A673 (cell line): ENCODE measurements at regions not wholly inside any gene's neighbourhood (a gene's known extent, or its start where the extent isn't known, plus 50 kb on each side); places are given as distances from the start of the nearest gene placed in this dataset.

Source experiments
- BruUV-seq: library from RNA; stranded (reverse); fragments of 400-500 nt; replicated peaks from 2 replicates; lab custom pipeline; 2021; lab: Mats Ljungman, UMichigan
- CTCF ChIA-PET: fragments of 300-600 bp; sonication (Branson Sonifier 250); formaldehyde crosslinking; loops from one replicate; lab custom pipeline; 2022; ENCODE audit warnings: antibody characterized with exemption; lab: Charles Lee
- POLR2A ChIA-PET: fragments of 300-600 bp; sonication (Branson Sonifier 250); formaldehyde crosslinking; loops from one replicate; lab custom pipeline; 2022; ENCODE audit warnings: antibody characterized with exemption; ENCODE audit not compliant: low non-redundant PET; lab: Charles Lee
- DNase-seq: peaks from one replicate; pipeline ENCODE4 v3.0.0-alpha.2; 2015; ENCODE audit warnings: low spot score
- H3K27ac ChIP-seq: fragments of 200-600 bp; sonication (generic); 2 replicates; pipeline ENCODE4 v1.5.1; 2016; ENCODE audit warnings: mixed run types, low read depth, mild to moderate bottlenecking, mixed read lengths, antibody characterized with exemption, low read length; ENCODE audit not compliant: poor library complexity, severe bottlenecking
- H3K27me3 ChIP-seq: fragments of 200-600 bp; sonication (generic); replicated peaks from 2 replicates; pipeline ENCODE4 v1.6.1; 2017; ENCODE audit warnings: mixed run types, low read depth, mild to moderate bottlenecking, mixed read lengths, antibody characterized with exemption, low read length; ENCODE audit not compliant: insufficient read depth, poor library complexity
- H3K36me3 ChIP-seq: fragments of 200-600 bp; sonication (generic); 2 replicates; pipeline ENCODE4 v1.6.1; 2016; ENCODE audit warnings: mixed run types, mild to moderate bottlenecking, mixed read lengths, antibody characterized with exemption, low read length; ENCODE audit not compliant: insufficient read depth, poor library complexity, severe bottlenecking
- H3K4me1 ChIP-seq: fragments of 200-600 bp; sonication (generic); 2 replicates; pipeline ENCODE4 v1.6.1; 2017; ENCODE audit warnings: mixed run types, mild to moderate bottlenecking, mixed read lengths, antibody characterized with exemption, low read length; ENCODE audit not compliant: insufficient read depth, poor library complexity, severe bottlenecking
- H3K4me3 ChIP-seq: fragments of 200-600 bp; sonication (generic); 2 replicates; pipeline ENCODE4 v1.5.1; 2016; ENCODE audit warnings: low read depth, mixed run types, mild to moderate bottlenecking, mixed read lengths, low read length; ENCODE audit not compliant: poor library complexity, severe bottlenecking
- H3K9me3 ChIP-seq: fragments of 200-600 bp; sonication (generic); 2 replicates; pipeline ENCODE4 v1.6.1; 2016; ENCODE audit warnings: mixed run types, low read depth, mild to moderate bottlenecking, mixed read lengths, antibody characterized with exemption, low read length; ENCODE audit not compliant: poor library complexity, severe bottlenecking
- CTCF ChIP-seq: fragments of 300-800, 200-600 bp; sonication (generic); conservative IDR thresholded peaks from 2 replicates; pipeline ENCODE4 v1.5.1; 2017; ENCODE audit warnings: low read depth, mild to moderate bottlenecking, antibody characterized with exemption, low read length, moderate library complexity, mixed read lengths
- EZH2 ChIP-seq: fragments of 200-600 bp; sonication (generic); IDR thresholded peaks from 2 replicates; pipeline ENCODE4 v1.6.1; 2017; ENCODE audit warnings: borderline replicate concordance, low read depth, mild to moderate bottlenecking, mixed read lengths, antibody characterized with exemption, low read length; ENCODE audit not compliant: poor library complexity, severe bottlenecking
- intact Hi-C: fragments of 100-400 bp; cut with micrococcal nuclease; formaldehyde crosslinking; loops from one replicate; pipeline ENCODE4 v1.10.0; 2022; ENCODE audit not compliant: unreplicated experiment

GRCh38 chr2:38228753-38229152 lies 148.3 kb downstream of the ATL2 start:
- no TSS peak for BruUV-seq
- Histone ChIP-seq H3K27ac (no peak overlapping the region), H3K4me3 (no peak overlapping the region), H3K9me3 (no peaks in the 10 kb centered on the region), H3K4me1 (peaks cover 5% of the 10 kb centered on the region), H3K36me3 (no peaks in the 10 kb centered on the region), H3K27me3 (peaks cover 26% of the 10 kb centered on the region)
- CTCF ChIA-PET, result no interaction called here
- peak; percentile 4 for DNase-seq
- TF ChIP-seq EZH2 (no peak), CTCF (no peak)
- POLR2A ChIA-PET, result no interaction called here
- intact Hi-C loops, result no loop called here

- no peak overlapping the region for H3K4me3 ChIP-seq
- no peak overlapping the region for H3K27ac ChIP-seq
- H3K4me1 ChIP-seq, result no peaks in the 10 kb centered on the region
- H3K36me3 ChIP-seq, result no peaks in the 10 kb centered on the region
- ChIA-PET POLR2A (no interaction called here), CTCF (no interaction called here)
- intact Hi-C loops, result no loop called here
- no peak for DNase-seq
- H3K27me3 ChIP-seq, result peaks cover 24% of the 10 kb centered on the region
- TF ChIP-seq EZH2, result no peak
- no peak for TF ChIP-seq CTCF
- H3K9me3 ChIP-seq, result no peaks in the 10 kb centered on the region
- no TSS peak for BruUV-seq
Observed at GRCh38 chr2:38224821-38225437, 149.0 kb upstream of the CYP1B1 start.

- DNase-seq, result no peak
- Histone ChIP-seq H3K27ac (no peak overlapping the region), H3K4me1 (no peaks in the 10 kb centered on the region), H3K36me3 (no peaks in the 10 kb centered on the region), H3K4me3 (no peak overlapping the region), H3K9me3 (no peaks in the 10 kb centered on the region), H3K27me3 (peaks cover 24% of the 10 kb centered on the region)
- BruUV-seq, result no TSS peak
- no peak for TF ChIP-seq CTCF
- TF ChIP-seq EZH2, result no peak
- ChIA-PET CTCF (no interaction called here), POLR2A (no interaction called here)
- intact Hi-C loops, result no loop called here
Observed at GRCh38 chr2:38224181-38224580, 148.2 kb upstream of the CYP1B1 start.
